Non-pigmented ciliary epithelial cell (primary cell): ENCODE measurements at regions not wholly inside any gene's neighbourhood (a gene's known extent, or its start where the extent isn't known, plus 50 kb on each side); places are given as distances from the start of the nearest gene placed in this dataset.
"Not testable (repeated sequence)": the region's sequence is repeated elsewhere in the genome, so short reads cannot be mapped to it uniquely, and the experiment has no call there.

Experiments
- DNase-seq: peaks from one replicate; pipeline ENCODE4 v3.0.0-alpha.2; 2010; ENCODE audit warnings: low read depth

DNA sequence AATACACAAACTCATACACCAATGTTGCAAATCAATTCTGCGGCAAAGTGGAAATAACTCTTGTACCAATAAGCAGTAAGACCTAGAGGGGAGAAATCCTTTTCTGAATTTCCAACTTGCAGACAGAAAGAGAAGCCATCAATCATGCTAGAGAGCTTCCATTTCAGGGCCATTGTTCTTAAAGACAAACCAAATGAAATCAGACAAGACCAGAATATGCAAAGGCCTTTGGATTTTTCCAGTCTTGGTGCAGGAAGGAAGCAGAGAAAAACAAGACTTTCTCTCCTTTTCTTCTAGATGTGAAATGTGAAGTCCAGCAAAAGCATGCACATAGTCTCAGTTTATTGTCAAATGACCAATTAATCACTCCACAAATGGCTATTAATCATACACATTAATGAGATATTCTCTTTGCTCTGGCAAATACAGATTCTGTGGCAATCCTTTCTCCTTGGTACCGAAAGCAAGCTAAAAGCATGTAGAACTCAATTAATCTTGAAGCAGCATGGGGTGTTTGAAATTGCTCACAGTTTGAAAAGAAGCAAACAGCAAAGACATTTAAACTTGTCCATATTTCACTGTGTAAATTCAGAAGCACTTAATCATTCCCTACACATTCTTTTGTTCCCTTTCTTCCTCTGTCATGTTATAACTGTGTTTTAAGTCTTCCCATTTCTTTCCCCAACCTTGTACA is 466.1 kb downstream of the GPAT3 start:
- no peak for DNase-seq

DNA sequence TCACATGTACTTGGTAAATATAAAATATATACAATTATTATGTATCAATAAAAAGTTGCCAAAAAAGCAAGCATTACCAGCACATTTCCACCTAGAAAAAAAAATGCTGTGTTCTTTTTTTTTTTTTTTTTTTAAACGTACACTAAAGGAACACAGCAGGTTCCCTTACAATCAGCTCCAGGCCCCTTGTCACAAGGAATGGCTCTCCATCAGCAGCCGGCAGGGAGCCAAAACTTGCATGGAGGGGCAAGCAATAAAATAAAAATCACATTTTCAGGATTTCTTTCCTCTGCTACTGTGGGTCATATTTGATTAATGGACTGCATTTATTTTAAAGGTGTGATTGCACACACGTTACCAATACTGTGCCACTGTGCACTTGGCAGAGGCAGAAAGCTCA is 460.3 kb downstream of the GPAT3 start:
- no peak for DNase-seq

DNA sequence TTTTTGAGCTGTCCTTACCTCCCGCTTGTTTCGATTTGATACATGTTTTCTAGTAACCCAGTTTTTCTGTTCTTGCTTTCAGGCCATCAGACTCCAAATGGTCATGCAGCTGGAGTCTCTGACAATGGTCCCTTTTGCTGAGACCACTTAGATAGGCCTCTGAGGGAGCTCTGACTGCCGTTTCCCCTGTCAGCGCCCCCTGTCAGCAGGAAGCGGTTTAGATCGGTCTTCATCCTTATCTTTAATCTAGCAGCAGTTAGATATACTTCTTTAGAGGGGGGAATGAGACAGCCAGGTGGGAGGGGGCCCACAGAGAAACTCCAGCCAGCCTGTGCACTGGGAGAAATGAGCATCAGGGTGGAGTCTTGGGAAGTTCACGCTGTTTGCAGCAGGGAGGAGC is 457.9 kb downstream of the GPAT3 start:
- DNase-seq = no peak

DNA sequence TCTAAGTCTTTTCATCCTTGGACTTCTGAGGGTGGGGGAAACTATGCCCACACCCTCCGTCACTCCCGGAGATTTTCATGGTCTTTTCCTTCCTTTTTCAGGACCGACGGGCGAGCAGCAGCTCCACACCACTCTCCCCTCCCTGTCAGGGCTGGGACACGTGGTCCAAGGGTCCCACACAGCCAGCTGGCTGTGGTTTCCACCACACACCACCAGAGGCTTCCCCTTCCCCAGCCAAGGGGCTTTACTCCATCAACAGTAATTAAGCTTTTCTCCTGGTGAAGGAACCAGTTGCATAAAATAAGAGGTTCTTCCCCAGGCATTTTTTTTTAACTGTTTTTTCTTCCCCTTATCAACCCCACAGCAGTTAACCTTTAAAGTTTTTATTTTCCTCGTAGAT is 453.9 kb downstream of the GPAT3 start:
- DNase-seq = no peak

DNA sequence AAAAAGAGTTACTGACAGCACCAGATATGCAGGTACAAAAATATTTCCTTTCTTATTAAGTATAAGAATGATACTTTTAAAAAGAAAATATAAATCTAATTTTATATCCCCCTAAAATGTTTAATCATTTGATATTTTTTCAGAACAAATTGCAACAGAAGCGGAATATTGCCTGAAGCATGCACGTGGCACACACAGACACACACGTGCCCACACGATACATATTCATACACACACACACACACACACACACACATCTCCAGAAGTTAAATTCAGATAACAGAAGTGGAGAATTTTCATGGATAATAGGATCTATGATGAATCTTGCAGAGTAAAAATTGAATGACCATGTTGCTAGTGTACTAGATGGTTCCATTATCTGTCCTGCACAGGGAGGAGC is 445.2 kb downstream of the GPAT3 start:
- no peak for DNase-seq

DNA sequence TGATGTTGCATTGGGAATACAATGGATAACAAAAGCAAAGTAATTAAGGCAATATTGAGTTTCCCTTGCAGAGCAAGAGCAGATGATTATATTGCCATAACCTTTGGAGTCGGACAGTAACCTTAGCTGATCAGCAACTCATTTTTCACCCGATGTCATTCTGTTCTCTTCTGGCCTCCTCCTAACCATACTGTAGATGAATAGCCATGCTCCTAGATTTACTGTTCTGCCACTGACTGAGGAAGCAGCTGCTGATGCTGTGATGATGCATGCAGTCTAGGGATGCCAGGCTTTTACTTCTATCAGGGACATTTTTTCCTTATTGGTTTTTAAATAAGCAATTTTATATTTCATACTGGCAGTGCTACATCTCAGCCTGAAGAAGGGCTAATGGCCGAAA is 443.9 kb downstream of the GPAT3 start:
- DNase-seq = no peak

DNA sequence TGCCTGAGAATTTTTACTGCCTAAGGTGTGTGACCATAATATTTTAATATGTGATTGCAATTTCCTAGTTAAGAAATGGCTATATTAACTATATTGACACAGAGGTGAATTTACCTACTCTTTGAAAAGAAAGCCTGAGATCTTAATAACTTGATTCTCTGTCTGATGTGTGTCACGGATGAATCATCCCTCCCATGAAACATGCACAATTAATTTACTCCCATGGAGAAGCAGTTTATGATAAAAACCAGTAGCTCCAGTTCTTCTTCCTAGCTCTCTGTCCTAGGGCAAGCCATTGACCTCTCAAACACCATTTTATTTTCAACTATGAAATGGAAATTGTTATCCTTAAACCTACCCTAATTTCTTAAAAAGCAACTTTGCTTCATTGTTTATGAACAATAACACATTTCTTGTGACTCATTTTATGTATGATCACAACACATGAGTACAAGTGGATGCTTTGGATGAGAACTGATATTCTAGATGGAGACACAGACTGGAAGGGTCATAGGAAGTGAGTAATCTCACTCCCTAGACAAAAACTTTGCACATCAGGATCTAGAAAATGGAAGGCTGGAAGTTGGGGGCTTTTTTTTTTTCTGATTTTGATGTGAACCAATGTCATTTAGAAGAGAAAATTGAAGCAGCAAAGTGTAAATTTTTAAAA is 438.3 kb downstream of the GPAT3 start:
- DNase-seq = no peak

DNA sequence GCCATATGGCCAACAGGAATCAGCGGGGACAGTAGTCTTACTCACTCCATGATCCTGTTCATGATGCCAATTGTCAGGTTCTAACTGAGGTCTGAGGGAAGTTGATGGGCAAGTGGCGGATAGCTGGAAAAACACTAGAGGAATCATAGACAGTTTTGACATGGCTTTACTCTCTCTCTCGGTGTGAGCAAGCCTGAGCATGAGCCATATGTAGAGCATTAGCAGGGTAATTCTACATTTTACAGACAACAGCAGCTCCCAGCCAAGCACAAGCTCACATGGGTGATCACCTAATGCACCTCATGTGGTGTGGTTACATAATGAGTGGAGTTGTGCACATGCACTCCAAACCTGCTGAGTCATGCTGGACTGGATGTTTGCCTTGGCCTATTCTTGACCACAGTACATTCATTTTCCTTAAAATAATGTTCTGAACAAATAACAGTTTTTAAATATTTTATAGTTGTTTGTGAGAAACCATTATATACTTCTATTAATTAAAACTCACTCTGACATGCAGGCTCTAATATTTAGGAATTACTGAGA is 429.2 kb downstream of the GPAT3 start:
- peak; percentile 11 for DNase-seq

DNA sequence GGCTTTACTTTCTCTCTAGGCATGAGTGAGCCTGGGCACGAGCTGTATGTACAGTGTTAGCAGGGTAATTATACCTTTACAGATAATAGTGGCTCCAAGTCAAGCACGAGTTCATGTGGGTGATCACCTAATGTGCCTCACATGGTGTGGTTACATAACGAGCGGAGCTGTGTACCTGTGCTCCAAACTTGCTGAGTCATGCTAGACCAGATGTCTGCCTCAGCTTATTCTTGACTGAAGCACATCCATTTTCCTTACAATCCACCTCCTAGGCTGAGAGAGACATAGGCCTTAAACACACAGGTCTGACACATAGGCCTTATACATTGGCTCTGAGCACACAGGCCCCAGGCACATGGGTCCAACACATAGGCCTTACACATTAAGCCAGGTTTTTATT is 426.6 kb downstream of the GPAT3 start:
- DNase-seq = no peak

DNA sequence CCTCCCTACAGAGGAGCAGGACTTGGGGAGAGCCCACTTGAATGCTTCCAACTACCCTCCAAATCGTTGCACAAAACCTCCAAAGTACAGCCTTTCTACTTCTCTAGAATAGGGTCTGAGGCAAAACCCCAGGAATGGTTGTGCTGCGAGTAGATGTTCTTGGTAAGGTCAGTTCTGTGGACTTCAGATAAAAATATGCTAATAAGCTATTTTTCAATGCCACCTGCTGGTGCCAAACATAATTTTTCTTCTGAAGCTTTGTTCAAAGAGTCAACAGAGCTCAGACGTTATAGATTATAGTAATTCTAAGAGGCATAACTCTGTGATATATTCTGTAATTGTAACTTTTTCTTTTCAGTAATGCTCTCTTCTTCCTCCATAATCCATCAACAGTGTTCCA is 425.7 kb downstream of the GPAT3 start:
- no peak for DNase-seq

DNA sequence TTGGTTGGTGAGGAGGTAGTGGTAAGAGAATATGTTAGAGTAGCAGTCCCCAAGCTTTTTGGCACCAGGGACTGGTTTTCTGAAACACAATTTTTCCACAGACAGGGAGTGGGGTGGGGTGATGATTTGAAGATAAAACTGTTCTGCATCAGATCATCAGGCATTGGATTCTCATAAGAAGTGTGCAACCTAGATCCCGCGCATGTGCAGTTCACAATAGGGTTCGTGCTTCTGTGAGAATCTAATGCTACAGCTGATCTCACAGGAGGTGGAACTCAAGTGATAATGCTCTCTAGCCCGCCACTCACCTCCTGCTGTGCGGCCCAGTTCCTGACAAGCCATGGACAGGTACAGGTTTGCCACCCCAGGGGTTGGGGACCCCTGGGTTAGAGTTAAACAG is 423.3 kb downstream of the GPAT3 start:
- no peak for DNase-seq

DNA sequence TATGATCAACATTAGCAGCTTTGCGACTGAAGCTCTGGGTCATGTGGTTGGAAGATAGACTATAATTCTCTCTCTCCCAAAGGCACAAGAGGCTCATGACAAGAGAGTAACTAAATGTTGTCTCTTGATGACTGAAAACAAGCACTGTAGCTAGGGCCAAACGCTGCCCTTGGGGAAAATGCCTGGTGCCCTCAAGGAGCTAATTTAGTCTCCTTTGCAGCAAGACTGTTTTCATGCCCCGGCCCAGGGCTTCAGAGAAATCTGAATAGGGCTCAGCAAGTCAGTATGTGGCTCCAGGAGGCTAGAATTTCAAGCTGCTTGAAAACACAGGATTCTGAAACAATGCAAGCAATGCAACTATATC is 411.9 kb downstream of the GPAT3 start:
- DNase-seq = no peak

DNA sequence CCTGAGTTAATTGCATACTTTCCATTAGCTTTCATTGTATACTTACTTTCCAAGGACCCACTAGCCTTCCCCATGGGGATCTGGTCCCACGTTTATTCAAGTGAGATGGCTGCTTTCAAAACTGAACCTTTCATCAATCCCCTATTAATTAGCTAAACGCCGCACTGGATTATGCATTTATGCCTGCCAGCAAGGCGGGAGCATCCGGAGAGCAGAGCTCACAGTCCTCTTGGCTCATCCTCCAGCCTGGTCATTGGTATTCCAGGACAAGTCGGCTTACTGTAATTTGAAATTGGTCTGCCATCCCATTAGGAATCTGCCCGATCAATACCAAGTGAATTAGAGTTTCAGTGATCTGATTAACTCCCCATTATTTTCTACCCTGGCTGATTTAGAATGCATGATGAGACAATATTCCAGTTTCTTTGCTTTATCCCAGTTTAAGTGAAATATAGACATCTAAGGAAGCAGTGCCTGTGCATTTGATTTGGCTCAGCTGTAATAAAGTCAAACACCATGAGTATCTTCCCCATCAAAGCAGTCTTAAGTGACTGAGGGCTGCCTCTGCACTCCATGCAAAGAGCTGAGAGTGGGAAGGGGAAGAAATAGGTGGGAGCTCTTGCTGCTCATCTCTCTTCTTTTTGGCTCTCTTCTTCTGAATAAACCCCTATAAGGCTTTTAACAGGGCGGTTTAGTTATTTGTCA is 411.4 kb downstream of the GPAT3 start:
- no peak for DNase-seq

DNA sequence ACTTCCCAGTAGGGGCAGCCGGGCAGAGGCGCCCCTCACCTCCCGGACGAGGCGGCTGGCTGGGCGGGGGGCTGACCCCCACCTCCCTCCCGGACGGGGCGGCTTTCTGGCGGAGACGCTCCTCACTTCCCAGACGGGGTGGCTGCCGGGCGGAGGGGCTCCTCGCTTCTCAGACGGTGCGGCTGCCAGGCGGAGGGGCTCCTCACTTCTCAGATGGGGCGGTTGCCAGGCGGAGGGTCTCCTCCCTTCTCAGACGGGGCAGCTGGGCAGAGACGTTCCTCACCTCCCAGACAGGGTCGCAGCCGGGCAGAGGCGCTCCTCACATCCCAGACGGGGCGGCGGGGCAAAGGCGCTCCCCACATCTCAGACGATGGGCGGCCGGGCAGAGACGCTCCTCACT is 407.8 kb downstream of the GPAT3 start:
- not testable (repeated sequence) for DNase-seq

DNA sequence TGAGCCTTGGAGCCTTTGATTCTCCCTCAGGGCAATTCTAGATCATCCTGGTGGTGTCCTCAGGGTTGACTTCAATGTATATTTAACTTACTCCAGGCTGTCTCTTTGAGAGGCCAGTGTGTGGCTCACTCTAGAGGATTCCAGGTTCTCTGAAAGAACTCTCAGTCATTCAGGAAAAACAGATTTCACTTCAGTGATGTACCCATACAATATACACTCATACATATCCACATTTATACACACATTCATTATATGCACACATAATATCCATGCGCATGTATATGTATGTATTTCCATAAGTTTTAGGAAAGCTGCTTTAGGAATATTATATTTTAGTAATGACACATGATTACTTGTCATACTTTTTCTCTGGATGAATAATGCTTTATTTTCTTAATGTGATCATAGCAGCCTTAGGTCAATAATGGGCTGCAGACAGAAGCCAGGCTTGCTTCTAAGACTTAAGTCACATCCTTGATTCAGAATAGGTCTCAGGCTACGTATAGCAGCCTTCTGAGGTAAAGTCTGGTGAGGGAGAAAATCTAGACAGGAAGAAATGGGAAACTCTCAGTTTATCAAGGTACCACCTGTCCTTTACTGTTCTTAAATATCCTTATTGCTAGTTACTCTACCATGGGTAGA is 397.0 kb downstream of the GPAT3 start:
- DNase-seq = no peak

DNA sequence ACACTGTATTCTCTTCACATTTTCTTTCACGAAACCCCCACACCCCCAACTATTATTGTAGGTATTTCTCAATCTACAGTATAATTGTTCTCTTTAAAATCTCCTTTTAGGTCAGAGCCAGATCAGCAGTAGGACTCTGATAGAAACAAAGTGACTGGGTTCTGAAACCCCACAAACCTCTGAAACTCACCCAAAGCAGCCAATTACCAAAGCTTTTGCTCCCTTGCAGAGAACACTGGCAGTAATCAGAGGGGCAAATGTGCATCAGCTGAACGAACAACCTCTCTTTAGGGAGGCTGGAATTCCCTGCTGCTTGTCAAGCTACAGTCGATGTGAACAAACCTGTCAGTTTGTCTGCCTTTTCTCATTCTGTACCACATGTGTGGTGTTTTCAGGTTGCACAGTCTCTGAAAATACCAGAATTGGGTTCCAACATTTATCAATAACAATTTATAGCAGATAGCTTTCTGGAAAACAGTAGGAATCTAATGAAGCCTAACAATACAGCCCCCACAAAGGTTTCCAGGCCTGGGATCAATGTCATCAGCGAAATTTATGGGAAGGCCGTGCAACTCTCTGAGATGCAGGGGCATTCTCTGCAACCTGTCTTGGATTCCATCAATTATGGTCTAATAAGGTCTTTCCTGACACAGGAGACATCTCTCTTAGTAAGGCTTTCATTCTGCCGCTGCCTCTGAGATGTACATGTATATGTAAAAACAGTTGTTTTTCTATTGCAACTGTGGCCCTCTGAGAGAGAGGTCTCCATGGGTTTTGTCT is 395.9 kb downstream of the GPAT3 start:
- no peak for DNase-seq

DNA sequence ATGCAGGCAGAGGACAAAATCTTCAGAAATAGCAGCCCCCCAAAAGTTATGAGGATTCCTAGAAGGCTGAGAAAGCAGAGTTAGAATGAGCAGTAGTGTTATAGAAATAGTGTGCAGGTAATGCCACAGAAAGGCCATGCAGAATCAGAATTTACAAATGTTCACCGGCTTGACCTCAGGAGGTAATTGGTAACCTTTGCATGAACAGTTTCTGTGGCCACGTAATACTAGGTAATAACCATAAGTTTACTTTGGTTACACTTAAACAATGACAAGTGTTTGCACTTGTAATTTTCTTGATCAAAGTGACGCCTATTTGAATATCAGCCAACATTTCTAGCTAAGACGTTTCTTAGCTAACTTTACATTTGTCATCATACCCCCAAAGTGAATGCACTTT is 393.6 kb downstream of the GPAT3 start:
- no peak for DNase-seq

DNA sequence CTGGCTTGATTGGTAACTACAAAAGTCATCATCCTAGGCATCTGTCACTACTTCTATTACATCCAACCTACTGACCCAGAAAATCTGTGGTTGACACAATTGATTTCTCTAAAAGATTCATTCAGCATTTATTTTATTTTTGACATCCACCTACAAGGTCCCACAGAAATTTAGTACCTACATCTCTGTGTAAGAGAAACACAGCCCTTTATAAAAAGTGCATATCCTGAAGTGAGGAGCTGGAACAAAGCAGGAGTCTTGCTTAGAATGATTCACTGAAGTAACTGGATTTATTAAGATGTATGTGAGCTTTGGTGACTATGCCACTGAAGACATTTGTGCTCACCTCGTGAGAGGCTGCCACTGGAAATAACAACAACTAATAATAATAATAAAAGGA is 391.0 kb downstream of the GPAT3 start:
- DNase-seq = no peak

DNA sequence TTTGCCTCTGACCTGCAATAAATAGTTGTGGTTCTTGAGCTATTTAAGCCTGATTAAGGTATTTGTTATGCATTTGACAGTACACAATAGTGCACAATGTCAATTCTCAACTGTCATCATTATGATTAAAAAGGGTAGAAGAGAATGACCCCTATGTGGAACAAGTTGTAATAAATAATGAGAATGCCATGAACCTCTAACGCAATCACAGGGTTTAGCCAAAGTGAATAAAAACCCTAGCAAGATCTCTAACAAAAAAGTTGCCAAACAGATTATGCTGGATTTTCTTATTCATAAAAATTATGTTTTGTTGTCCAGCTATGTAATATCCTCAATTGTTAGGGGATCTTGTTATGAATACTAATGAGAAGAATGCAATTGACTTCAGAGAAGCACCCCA is 387.4 kb downstream of the GPAT3 start:
- no peak for DNase-seq

DNA sequence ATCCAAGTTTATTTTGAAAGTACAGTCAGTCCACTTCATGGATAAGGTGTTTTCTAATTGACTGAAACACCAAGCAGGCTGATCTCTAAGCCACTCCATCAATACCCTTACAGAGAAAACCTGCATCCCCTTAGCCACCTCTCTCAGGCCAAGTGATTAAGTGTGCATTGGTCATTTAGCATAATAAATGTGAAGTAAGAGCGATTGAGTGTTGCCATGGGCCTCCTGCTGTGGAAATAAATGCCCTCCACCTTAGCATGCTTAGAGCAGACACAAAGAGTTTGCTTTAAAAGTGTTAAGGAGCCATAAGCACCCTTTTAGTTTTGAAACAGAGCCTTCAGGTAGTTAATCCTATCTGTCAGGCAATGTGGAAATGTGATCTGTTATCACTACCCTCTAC is 386.5 kb downstream of the GPAT3 start:
- no peak for DNase-seq

DNA sequence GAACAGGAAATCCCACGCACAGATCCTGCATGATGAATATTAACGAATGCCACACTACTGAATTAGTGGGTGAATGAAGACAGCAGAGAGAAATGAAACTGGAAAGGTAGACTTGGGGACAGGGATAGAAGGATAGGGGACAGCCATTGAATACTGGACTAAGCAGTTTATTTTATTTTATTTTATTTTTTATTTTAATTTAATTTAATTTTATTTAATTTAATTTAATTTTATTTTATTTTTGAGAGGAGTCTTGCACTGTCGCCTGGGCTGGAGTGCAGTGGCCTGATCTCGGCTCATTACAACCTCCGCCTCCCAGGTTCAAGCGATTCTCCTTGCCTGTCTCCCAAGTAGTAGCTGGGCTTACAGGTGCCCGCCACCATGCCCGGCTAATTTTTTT is 385.2 kb downstream of the GPAT3 start:
- no peak for DNase-seq

DNA sequence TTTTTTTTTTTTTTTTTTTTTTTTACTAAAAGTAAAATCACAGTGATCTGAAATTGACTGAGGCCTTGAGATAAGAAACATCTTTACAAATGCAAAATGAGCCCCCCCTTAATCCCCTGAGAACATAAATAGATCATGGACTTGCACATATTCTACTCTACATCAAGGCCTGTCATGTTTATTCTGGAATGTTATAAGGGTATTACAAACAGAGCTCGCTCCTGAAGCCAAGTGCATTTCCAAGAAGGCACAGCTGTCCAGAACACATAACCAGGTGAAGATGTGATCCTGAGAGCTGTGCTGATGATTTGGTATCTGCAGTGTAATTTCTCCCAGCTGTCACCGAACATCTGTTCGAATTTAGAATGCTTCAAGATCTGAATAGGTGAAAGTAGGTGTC is 384.5 kb downstream of the GPAT3 start:
- DNase-seq = no peak
